ENCODE measurements at regions not wholly inside any gene's neighbourhood (a gene's known extent, or its start where the extent isn't known, plus 50 kb on each side); places are given as distances from the start of the nearest gene placed in this dataset.

DNA sequence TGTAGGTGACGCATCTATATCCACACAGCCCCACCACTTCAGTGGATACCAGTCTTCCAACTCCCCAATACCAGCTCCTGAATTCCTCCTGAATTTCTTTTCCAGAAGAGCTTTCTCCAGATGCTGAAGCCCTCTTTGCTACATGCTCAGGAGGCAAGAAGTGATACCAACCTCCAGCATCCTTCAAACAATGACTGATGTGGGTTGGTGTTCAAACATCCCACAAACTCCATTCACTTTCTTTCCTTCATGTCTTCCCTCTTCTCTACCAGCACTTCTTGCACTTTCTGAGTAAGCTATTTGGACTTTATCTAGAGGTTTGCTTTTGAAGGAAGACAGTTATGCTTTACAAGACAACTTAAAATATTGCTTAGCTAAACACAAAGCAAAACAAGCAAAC is 179.9 kb upstream of the RORB start:
- intact Hi-C loops (cut with DNase I) = no loop called here

GRCh38 chr9:74321396-74321795 is 175.7 kb upstream of the RORB start:
- Histone ChIP-seq H3K36me3 (no peaks in the 10 kb centered on the region), H3K4me3 (no peak overlapping the region), H3K9me3 (no peaks in the 10 kb centered on the region), H3K27ac (no peak overlapping the region), H3K27me3 (ENCODE audit: low read depth) (no peaks in the 10 kb centered on the region), H3K4me1 (no peaks in the 10 kb centered on the region)
- DNase-seq = no peak
- intact Hi-C loops (cut with DNase I) = no loop called here
- no peak for ATAC-seq
- no peak for TF ChIP-seq CTCF (IDR thresholded peaks at IDR 0.05)

More for the DNA sequence above, 179.9 kb upstream of the RORB start:
- H3K4me1 ChIP-seq = no peaks in the 10 kb centered on the region
- no peak for TF ChIP-seq CTCF (IDR thresholded peaks at IDR 0.05)
- ATAC-seq (no peak), DNase-seq (no peak)
- H3K36me3 ChIP-seq = no peaks in the 10 kb centered on the region
- H3K27me3 ChIP-seq (ENCODE audit: low read depth) = no peaks in the 10 kb centered on the region
- H3K4me3 ChIP-seq = no peak overlapping the region
- no peak overlapping the region for H3K27ac ChIP-seq
- H3K9me3 ChIP-seq = peaks cover 5% of the 10 kb centered on the region

DNA sequence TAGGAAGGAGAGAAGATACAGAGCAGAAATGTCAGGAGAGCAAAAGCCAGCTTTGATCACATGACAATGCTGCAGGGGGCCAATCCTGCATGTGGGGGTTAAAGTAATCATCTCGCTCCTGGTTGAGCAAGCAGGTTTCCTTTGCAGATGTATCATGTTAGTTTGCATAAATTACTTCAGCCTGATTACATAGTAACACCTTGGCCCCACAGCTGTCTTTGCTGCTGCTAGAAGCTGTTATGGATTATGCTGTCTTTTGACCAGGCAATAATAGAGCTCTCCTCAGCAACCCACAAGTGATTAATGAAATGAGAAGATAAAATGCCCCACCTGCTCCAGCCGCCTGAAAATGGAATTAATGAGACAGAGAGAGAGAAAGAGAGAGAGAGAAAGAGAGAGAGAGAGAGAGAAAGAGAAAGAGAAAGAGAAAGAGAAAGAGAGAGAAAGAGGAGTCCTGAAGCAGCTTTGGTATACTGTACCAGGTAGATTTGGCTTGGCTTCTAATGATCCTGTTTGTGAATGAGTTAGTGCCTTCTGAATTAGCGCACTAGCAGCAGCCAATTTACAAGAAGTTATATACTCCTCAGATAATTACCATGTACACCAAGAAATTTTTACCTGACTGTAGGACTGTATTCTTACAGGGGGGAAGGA is 174.3 kb upstream of the RORB start:
- ATAC-seq (no peak), DNase-seq (no peak)
- TF ChIP-seq CTCF (IDR thresholded peaks at IDR 0.05) = no peak
- no peaks in the 10 kb centered on the region for H3K27me3 ChIP-seq (ENCODE audit: low read depth)
- H3K4me1 ChIP-seq = no peaks in the 10 kb centered on the region
- no peak overlapping the region for H3K4me3 ChIP-seq
- intact Hi-C loops (cut with DNase I) = no loop called here
- no peaks in the 10 kb centered on the region for H3K36me3 ChIP-seq
- H3K27ac ChIP-seq = no peak overlapping the region
- no peaks in the 10 kb centered on the region for H3K9me3 ChIP-seq

DNA sequence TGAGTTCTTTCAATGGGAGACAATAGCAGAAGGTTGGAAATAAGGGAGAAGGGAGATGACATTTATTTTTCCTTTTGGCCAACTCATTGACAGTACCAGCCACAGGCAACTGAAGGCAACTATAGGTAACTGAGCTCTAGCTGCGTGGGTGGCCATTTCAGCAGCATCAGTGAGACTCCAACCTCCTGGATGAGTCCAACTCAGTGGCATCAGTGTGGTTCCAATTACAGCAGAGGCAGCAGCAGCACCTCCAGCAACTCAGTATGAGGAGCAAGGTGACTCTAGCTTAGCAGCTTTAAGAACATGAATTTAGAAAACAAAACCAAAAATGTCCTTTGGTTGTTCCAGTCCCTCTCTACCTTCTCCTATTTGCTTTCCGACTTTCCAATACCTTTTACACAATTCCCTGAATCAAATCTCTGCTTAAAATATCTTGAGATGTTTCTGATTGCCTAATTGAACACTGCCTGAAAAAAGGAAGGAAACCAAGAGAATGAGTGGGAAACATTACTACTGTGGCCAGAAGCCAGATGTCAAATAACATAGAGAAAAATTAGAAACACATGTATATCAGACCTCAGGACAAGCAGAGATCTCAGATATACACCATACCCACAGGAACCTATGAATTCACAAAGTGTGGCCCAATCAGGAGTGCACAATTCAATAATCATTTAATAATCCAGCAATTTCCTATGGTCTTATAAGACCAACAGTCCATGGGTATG is 166.5 kb upstream of the RORB start:
- intact Hi-C loops (cut with DNase I) = no loop called here

GRCh38 chr9:74331607-74332006 is 165.5 kb upstream of the RORB start:
- no peak overlapping the region for H3K27ac ChIP-seq
- no peaks in the 10 kb centered on the region for H3K36me3 ChIP-seq
- H3K4me3 ChIP-seq = no peak overlapping the region
- no peaks in the 10 kb centered on the region for H3K4me1 ChIP-seq
- intact Hi-C loops (cut with DNase I) = no loop called here
- DNase-seq (no peak), ATAC-seq (no peak)
- TF ChIP-seq CTCF (IDR thresholded peaks at IDR 0.05) = no peak
- H3K9me3 ChIP-seq = no peaks in the 10 kb centered on the region
- H3K27me3 ChIP-seq (ENCODE audit: low read depth) = no peaks in the 10 kb centered on the region

More for the DNA sequence above, 166.5 kb upstream of the RORB start:
- H3K4me1 ChIP-seq = no peaks in the 10 kb centered on the region
- no peak for TF ChIP-seq CTCF (IDR thresholded peaks at IDR 0.05)
- H3K27ac ChIP-seq = no peak overlapping the region
- no peaks in the 10 kb centered on the region for H3K36me3 ChIP-seq
- no peaks in the 10 kb centered on the region for H3K9me3 ChIP-seq
- no peak for ATAC-seq
- no peaks in the 10 kb centered on the region for H3K27me3 ChIP-seq (ENCODE audit: low read depth)
- no peak for DNase-seq
- H3K4me3 ChIP-seq = no peak overlapping the region

Data from lower lobe of right lung (tissue), 2 donors.